ENCODE measurements at regions not wholly inside any gene's neighbourhood (a gene's known extent, or its start where the extent isn't known, plus 50 kb on each side); places are given as distances from the start of the nearest gene placed in this dataset.

- no peak for TF ChIP-seq CTCF (IDR thresholded peaks at IDR 0.05)
- no peaks in the 10 kb centered on the region for H3K4me1 ChIP-seq
- no peak overlapping the region for H3K4me3 ChIP-seq
- H3K27me3 ChIP-seq = no peaks in the 10 kb centered on the region
- no peaks in the 10 kb centered on the region for H3K36me3 ChIP-seq
- DNase-seq (ENCODE audit: low spot score) = no peak
- H3K9me3 ChIP-seq = no peaks in the 10 kb centered on the region
- no peak overlapping the region for H3K27ac ChIP-seq
Measured at GRCh38 chr10:85145966-85146365, 817.6 kb downstream of the CCSER2 start.

GRCh38 chr10:85147346-85148250 is 819.2 kb downstream of the CCSER2 start:
- no peak for DNase-seq (ENCODE audit: low spot score)
- no peaks in the 10 kb centered on the region for H3K36me3 ChIP-seq

GRCh38 chr10:85148693-85149640 is 820.6 kb downstream of the CCSER2 start:
- H3K4me1 ChIP-seq = no peaks in the 10 kb centered on the region
- H3K27me3 ChIP-seq = no peaks in the 10 kb centered on the region
- no peak for DNase-seq (ENCODE audit: low spot score)
- H3K9me3 ChIP-seq = no peaks in the 10 kb centered on the region
- no peaks in the 10 kb centered on the region for H3K36me3 ChIP-seq
- TF ChIP-seq CTCF (IDR thresholded peaks at IDR 0.05) = no peak
- H3K27ac ChIP-seq = no peak overlapping the region
- no peak overlapping the region for H3K4me3 ChIP-seq

More at GRCh38 chr10:85147346-85148250, 819.2 kb downstream of the CCSER2 start:
- Histone ChIP-seq H3K9me3 (no peaks in the 10 kb centered on the region), H3K27me3 (no peaks in the 10 kb centered on the region), H3K4me3 (no peak overlapping the region), H3K27ac (no peak overlapping the region), H3K4me1 (no peaks in the 10 kb centered on the region)
- no peak for TF ChIP-seq CTCF (IDR thresholded peaks at IDR 0.05)

- no peak overlapping the region for H3K27ac ChIP-seq
- TF ChIP-seq CTCF (IDR thresholded peaks at IDR 0.05) = no peak
- no peak overlapping the region for H3K4me3 ChIP-seq
- DNase-seq (ENCODE audit: low spot score) = no peak
- H3K9me3 ChIP-seq = no peaks in the 10 kb centered on the region
- H3K4me1 ChIP-seq = no peaks in the 10 kb centered on the region
- no peaks in the 10 kb centered on the region for H3K36me3 ChIP-seq
- H3K27me3 ChIP-seq = no peaks in the 10 kb centered on the region
Measured at GRCh38 chr10:85149766-85150165, 821.4 kb downstream of the CCSER2 start.

- Histone ChIP-seq H3K36me3 (no peaks in the 10 kb centered on the region), H3K4me1 (no peaks in the 10 kb centered on the region), H3K27me3 (no peaks in the 10 kb centered on the region), H3K27ac (no peak overlapping the region), H3K4me3 (no peak overlapping the region), H3K9me3 (no peaks in the 10 kb centered on the region)
- no peak for TF ChIP-seq CTCF (IDR thresholded peaks at IDR 0.05)
- no peak for DNase-seq (ENCODE audit: low spot score)
Measured at GRCh38 chr10:85151506-85151905, 823.1 kb downstream of the CCSER2 start.

All from right atrium auricular region (tissue), 2 donors.